ENCODE measurements at regions not wholly inside any gene's neighbourhood (a gene's known extent, or its start where the extent isn't known, plus 50 kb on each side); places are given as distances from the start of the nearest gene placed in this dataset.

- TF ChIP-seq RAD21 (IDR thresholded peaks at IDR 0.05 in 1 of 2, conservative IDR thresholded peaks at IDR 0.05 in 1 of 2; ENCODE audit: low read depth in 2 of 2, low read length in 2 of 2) (no peak), EP300 (IDR thresholded peaks at IDR 0.05; ENCODE audit: borderline replicate concordance in 1 of 2, low read depth in 2 of 2, low read length in 2 of 2) (no peak), POLR2AphosphoS5 (IDR thresholded peaks at IDR 0.05; ENCODE audit: low read depth, low read length) (no peak)
- TF ChIP-seq, protein P1, sequence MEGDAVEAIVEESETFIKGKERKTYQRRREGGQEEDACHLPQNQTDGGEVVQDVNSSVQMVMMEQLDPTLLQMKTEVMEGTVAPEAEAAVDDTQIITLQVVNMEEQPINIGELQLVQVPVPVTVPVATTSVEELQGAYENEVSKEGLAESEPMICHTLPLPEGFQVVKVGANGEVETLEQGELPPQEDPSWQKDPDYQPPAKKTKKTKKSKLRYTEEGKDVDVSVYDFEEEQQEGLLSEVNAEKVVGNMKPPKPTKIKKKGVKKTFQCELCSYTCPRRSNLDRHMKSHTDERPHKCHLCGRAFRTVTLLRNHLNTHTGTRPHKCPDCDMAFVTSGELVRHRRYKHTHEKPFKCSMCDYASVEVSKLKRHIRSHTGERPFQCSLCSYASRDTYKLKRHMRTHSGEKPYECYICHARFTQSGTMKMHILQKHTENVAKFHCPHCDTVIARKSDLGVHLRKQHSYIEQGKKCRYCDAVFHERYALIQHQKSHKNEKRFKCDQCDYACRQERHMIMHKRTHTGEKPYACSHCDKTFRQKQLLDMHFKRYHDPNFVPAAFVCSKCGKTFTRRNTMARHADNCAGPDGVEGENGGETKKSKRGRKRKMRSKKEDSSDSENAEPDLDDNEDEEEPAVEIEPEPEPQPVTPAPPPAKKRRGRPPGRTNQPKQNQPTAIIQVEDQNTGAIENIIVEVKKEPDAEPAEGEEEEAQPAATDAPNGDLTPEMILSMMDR (IDR thresholded peaks at IDR 0.05; ENCODE audit: control extremely low read depth in 1 of 3, insufficient read depth in 1 of 3, low read depth in 1 of 3, low read length in 3 of 3): no peak
- TF ChIP-seq, protein P2, sequence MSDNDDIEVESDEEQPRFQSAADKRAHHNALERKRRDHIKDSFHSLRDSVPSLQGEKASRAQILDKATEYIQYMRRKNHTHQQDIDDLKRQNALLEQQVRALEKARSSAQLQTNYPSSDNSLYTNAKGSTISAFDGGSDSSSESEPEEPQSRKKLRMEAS (IDR thresholded peaks at IDR 0.05): no peak
These were observed 443.9 kb upstream of the VRK2 start for GRCh38 chr2:57602733-57603132.

All from H1 (cell line).